Astrocyte (in vitro differentiated cells and primary cell): ENCODE measurements at regions not wholly inside any gene's neighbourhood (a gene's known extent, or its start where the extent isn't known, plus 50 kb on each side); places are given as distances from the start of the nearest gene placed in this dataset.

Experiments
- DNase-seq: peaks from one replicate; pipeline ENCODE4 v3.0.0-alpha.2; 2010; ENCODE audit warnings: low read depth
- FAIRE-seq: peaks from 2 replicates; lab custom pipeline; 2011; peaks lifted over from hg19 to GRCh38; lab: Jason Lieb, UNC
- H2AFZ ChIP-seq: 2 replicates; pipeline ENCODE4 v1.6.0; 2012; ENCODE audit warnings: low read depth, low read length, inconsistent platforms
- H3K27ac ChIP-seq: 2 replicates; pipeline ENCODE4 v1.5.1; 2011; ENCODE audit warnings: low read depth, low read length, inconsistent platforms
- H3K27me3 ChIP-seq: 2 replicates; pipeline ENCODE4 v1.6.0; 2011; ENCODE audit warnings: low read length, inconsistent platforms; ENCODE audit not compliant: insufficient read depth
- H3K36me3 ChIP-seq: 2 replicates; pipeline ENCODE4 v1.5.1; 2011; ENCODE audit warnings: low read length, inconsistent platforms; ENCODE audit not compliant: insufficient read depth
- H3K4me1 ChIP-seq: 2 replicates; pipeline ENCODE4 v1.5.1; 2011; ENCODE audit warnings: low read length, inconsistent platforms; ENCODE audit not compliant: insufficient read depth
- H3K4me2 ChIP-seq: 2 replicates; pipeline ENCODE4 v1.6.0; 2012; ENCODE audit warnings: low read length, inconsistent platforms
- H3K4me3 ChIP-seq: 2 replicates; pipeline ENCODE4 v1.5.1; 2011; ENCODE audit warnings: low read depth, mild to moderate bottlenecking, low read length, inconsistent platforms; ENCODE audit not compliant: insufficient read depth
- H3K79me2 ChIP-seq: 2 replicates; pipeline ENCODE4 v1.6.0; 2012; ENCODE audit warnings: mild to moderate bottlenecking, low read length, inconsistent platforms; ENCODE audit not compliant: insufficient read depth
- H3K9ac ChIP-seq: 2 replicates; pipeline ENCODE4 v1.6.0; 2012; ENCODE audit warnings: mild to moderate bottlenecking, low read length, inconsistent platforms
- H3K9me3 ChIP-seq: 2 replicates; pipeline ENCODE4 v1.5.1; 2012; ENCODE audit warnings: low read depth, mild to moderate bottlenecking, low read length, inconsistent platforms; ENCODE audit not compliant: insufficient read depth
- H4K20me1 ChIP-seq: 2 replicates; pipeline ENCODE4 v1.6.0; 2012; ENCODE audit warnings: low read length, inconsistent platforms; ENCODE audit not compliant: insufficient read depth
- H3K27ac Mint-ChIP-seq: one replicate; pipeline ENCODE4 v1.8.0; 2021; ENCODE audit warnings: mild to moderate bottlenecking, mixed read lengths; ENCODE audit not compliant: unreplicated experiment
- H3K27me3 Mint-ChIP-seq: one replicate; pipeline ENCODE4 v1.8.0; 2021; ENCODE audit warnings: low read depth, mixed read lengths; ENCODE audit not compliant: unreplicated experiment
- H3K36me3 Mint-ChIP-seq: one replicate; pipeline ENCODE4 v1.8.0; 2021; ENCODE audit warnings: low read depth, mixed read lengths; ENCODE audit not compliant: unreplicated experiment
- H3K4me1 Mint-ChIP-seq: one replicate; pipeline ENCODE4 v1.8.0; 2021; ENCODE audit warnings: low read depth, mixed read lengths; ENCODE audit not compliant: unreplicated experiment
- H3K4me3 Mint-ChIP-seq: one replicate; pipeline ENCODE4 v1.8.0; 2021; ENCODE audit warnings: mild to moderate bottlenecking, moderate library complexity, mixed read lengths; ENCODE audit not compliant: unreplicated experiment
- H3K9me3 Mint-ChIP-seq: one replicate; pipeline ENCODE4 v1.8.0; 2021; ENCODE audit warnings: mild to moderate bottlenecking, mixed read lengths; ENCODE audit not compliant: unreplicated experiment
- CTCF ChIP-seq: IDR thresholded peaks from 2 replicates; pipeline ENCODE4 v1.5.1; 2011; ENCODE audit warnings: low read depth, mild to moderate bottlenecking, inconsistent platforms, low read length, moderate library complexity; ENCODE audit not compliant: insufficient read depth
- EZH2 ChIP-seq: IDR thresholded peaks from 2 replicates; pipeline ENCODE4 v1.6.1; 2012; ENCODE audit warnings: mild to moderate bottlenecking, low read length, inconsistent platforms; ENCODE audit not compliant: insufficient read depth

DNA sequence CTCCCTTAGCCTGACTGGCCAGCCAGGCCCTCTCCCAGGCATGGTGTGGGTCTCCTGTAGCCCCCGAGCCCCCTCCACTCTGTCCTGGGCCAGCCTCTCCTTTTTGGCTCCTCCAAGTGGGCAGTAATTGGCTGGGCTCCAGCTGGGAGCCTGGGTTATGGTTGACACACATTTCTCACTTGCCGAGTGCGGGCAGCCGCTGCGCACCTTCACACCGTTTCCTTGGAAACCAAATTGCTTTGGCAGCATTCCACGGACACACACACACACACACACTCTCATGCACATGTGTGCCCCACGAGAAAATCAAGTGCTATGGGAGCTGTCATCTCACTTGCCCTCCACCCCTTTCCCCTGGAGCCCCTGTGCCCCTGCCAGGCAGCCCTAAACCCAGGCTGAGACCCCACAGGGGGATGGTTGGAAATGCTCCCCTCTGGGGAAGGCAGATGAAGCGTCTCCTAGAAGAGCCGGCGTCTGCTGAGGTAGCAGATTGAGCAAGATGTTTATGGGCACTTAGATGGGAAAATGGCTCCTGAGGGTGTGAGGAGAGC lies 402.7 kb upstream of the TNRC6C start:
- DNase-seq (peak; percentile 31), FAIRE-seq (no peak)
- no peaks in the 10 kb centered on the region for H3K4me1 ChIP-seq
- H3K79me2 ChIP-seq: no peaks in the 10 kb centered on the region
- no peaks in the 10 kb centered on the region for H3K9me3 ChIP-seq
- Mint-ChIP-seq H3K9me3 (peaks cover 4% of the 10 kb centered on the region), H3K27me3 (peaks cover 65% of the 10 kb centered on the region), H3K4me3 (no peak overlapping the region), H3K4me1 (peaks cover 3% of the 10 kb centered on the region), H3K36me3 (no peaks in the 10 kb centered on the region), H3K27ac (no peak overlapping the region)
- H3K36me3 ChIP-seq: no peaks in the 10 kb centered on the region
- H4K20me1 ChIP-seq: no peaks in the 10 kb centered on the region
- no peak overlapping the region for H3K4me2 ChIP-seq
- no peak overlapping the region for H2AFZ ChIP-seq
- H3K4me3 ChIP-seq: no peak overlapping the region
- no peak overlapping the region for H3K27ac ChIP-seq
- H3K9ac ChIP-seq: no peak overlapping the region
- TF ChIP-seq EZH2 (no peak), CTCF (no peak)
- H3K27me3 ChIP-seq: peaks cover 38% of the 10 kb centered on the region

- no peak overlapping the region for H3K4me3 ChIP-seq
- H3K27me3 ChIP-seq: peaks cover 38% of the 10 kb centered on the region
- H3K79me2 ChIP-seq: no peaks in the 10 kb centered on the region
- Mint-ChIP-seq H3K9me3 (peaks cover 4% of the 10 kb centered on the region), H3K27me3 (peaks cover 67% of the 10 kb centered on the region), H3K36me3 (no peaks in the 10 kb centered on the region), H3K4me1 (peaks cover 3% of the 10 kb centered on the region), H3K27ac (no peak overlapping the region), H3K4me3 (no peak overlapping the region)
- no peak overlapping the region for H3K27ac ChIP-seq
- H3K36me3 ChIP-seq: no peaks in the 10 kb centered on the region
- no peaks in the 10 kb centered on the region for H3K4me1 ChIP-seq
- no peaks in the 10 kb centered on the region for H4K20me1 ChIP-seq
- H3K9ac ChIP-seq: no peak overlapping the region
- DNase-seq (no peak), FAIRE-seq (no peak)
- no peak for TF ChIP-seq EZH2
- no peak for TF ChIP-seq CTCF
- no peaks in the 10 kb centered on the region for H3K9me3 ChIP-seq
- H2AFZ ChIP-seq: no peak overlapping the region
- H3K4me2 ChIP-seq: no peak overlapping the region
Measured at GRCh38 chr17:77556383-77557061, 402.0 kb upstream of the TNRC6C start.
